Stimulated activated CD4-positive, alpha-beta T cell treated with anti-CD3 and anti-CD28 coated beads, TNF-alpha, amount 100 ng/mL, for 4 hours (primary cell): ENCODE measurements at regions not wholly inside any gene's neighbourhood (a gene's known extent, or its start where the extent isn't known, plus 50 kb on each side); places are given as distances from the start of the nearest gene placed in this dataset.

Experiments used
- DNase-seq, 3 experiments: peaks; one replicate each; pipeline ENCODE4 v3.0.0-alpha.2; 2020; ENCODE audit warnings: low read depth in 3 of 3

DNA sequence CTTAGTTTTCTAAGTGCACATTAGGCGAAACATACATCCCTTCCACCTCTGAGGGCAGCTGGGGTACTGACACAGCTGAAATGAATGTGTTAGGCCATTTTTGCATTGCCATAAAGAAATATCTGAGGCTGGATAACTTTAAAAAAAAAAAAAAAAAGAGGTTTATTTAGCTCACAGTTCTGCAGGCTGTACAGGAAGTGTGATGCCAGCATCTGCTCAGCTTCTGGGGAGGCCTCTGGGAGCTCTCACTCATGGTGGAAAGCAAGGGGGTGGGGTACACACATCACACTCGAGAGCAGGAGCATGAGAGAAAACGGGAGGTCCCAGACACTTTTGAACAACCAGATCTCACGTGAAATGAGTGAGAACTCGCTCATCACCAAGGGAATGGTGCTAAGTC, 158.1 kb downstream of the PSMG1 start:
- DNase-seq: no peak

DNA sequence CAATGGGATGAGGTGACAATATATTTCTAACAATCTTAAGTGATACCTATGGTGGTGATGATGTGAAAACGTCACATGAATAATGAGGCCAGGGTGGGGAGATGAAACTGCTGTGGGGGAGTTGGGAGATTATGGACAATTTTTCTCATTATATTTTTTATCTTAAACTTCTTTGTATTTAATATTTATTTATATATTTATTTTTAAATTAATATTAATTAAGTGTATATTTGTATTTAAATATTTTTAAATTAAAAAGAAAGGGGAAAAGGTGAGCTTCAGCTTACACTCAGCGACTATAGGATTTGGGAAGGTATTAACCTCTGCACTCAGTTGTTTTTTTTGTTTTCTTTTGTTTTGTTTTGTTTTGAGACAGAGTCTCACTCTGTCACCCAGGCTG, 158.7 kb downstream of the PSMG1 start:
- no peak for DNase-seq

- DNase-seq: no peak
Observed at GRCh38 chr21:39022863-39023693, 160.2 kb downstream of the PSMG1 start.

- no peak for DNase-seq
Observed at GRCh38 chr21:39022466-39022862, 160.8 kb downstream of the PSMG1 start.

- no peak for DNase-seq
Observed at GRCh38 chr21:39022035-39022434, 161.2 kb downstream of the PSMG1 start.

- DNase-seq: no peak
Observed at GRCh38 chr21:39021478-39021832, 161.8 kb downstream of the PSMG1 start.

- DNase-seq: no peak
Observed at GRCh38 chr21:39020751-39021477, 162.3 kb downstream of the PSMG1 start.

DNA sequence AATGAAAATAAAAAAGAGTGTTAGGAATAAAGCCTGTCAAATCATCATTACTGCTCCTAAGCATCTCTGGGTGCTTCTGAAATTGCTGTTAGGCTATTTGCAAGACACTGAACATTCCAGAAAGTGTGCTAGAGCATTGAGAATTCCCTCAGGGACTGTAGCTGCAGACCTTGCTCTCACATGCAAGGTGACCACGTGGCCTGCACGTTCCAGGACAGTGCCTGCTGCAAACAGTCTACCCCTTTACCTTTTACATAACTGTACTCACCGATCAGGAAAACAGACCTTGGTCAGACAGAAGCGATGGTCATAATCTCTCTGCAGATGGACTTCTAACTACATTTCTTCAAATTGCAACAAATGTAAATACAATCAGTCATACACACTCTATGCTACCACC, 164.5 kb downstream of the PSMG1 start:
- no peak for DNase-seq

DNA sequence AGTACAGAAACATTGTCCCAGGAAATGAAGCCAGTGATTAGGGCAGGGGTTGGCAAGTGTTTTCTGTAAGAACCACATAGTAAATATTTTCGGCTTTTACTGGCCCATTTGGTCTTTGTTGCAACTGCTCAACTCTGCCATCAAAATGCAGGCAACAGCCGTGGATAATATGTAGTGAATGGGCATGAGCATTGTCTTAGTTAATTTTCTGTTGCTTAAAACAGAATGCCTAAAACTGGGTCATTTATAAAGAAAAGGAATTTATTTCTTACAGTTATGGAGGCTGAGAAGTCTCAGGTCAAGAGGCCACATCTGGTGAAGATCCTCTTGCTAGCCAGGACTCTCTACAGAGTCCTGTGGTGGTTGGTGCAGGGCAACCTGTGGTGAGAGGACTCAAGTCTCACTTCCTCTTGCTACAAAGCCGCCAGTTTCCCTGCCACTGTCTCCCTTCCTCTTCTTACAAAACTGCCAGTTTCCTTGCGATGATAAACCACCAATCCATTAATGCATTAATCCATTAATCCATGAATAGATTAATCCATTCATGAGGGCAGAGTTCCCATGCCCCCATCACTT, 166.4 kb downstream of the PSMG1 start:
- DNase-seq: no peak

DNA sequence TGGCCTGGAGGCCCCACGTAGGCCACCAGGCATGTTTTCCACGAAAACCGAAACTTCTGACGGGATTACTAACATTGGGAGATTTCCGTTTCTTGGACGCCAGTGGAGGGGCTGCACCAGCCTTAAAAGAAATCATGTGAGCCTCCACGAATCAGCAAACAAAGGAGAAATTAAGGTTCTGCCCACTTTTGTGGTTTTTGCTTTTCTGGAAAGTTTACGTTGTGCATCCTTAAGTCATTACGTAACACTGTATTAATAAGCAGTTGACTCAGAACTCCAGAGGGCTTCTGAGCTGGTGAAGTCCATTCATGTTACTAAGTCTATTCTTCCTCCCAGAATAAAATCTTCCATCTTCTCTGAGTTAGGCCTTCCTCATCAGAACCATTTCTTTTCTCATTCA, 168.5 kb downstream of the PSMG1 start:
- DNase-seq: no peak

DNA sequence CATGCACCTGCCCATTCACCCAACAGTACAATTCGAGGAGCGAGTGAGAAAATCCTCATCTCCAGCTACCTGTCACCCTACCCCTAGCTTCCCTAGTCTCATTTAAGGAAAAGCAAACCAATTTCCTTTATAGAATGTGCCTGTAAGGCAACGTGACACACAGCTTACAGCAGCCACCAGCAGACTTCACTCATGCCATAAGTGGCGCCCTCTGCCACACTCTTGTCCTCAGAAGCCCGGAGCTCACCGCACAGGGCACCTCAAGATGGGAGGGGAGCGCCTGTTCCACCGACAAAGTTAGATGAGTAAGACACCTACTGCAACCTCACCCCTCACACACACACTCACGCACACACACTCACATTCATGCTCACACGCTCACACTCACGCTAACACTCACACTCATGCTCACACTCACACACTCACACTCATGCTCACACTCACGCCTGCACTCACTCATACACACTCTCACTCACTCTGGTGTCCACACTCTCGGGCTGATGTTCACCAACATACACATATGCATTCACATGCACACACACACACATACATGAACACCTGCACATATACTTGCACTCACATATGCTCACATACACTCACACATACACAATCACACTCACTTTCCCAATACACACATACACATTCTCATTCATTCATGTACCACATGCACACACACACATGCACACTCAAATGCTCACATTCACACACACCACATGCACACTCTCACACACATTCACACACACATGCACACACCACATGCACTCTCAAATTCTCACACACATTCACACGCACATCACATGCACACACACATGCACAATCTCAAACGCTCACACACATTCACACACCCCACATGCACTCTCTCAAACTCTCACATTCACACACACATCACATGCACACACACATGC, 170.7 kb downstream of the PSMG1 start:
- DNase-seq: no peak

DNA sequence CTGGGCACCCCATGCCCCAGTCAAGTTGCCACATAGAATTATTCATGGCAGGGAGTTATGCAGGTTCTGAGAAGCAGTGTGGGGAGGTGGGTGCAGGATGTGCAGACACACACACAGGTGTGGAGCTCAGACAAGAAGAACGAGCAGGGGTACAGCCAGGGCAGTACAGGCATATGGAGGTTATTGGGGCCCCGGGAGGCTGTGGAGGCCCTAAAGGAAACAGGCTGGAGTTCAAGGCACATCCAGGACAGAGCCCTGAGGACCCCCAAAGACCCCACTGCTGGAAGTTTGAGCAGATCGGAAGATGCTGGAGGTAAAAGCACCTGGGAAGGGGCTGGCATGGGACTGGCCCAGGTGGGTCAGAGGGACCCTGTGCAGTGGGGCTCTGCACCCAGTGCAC, 171.3 kb downstream of the PSMG1 start:
- no peak for DNase-seq

- DNase-seq: no peak
Observed at GRCh38 chr21:39010629-39011404, 172.4 kb downstream of the PSMG1 start.

GRCh38 chr21:39009587-39010225, 173.5 kb downstream of the PSMG1 start:
- DNase-seq: no peak

DNA sequence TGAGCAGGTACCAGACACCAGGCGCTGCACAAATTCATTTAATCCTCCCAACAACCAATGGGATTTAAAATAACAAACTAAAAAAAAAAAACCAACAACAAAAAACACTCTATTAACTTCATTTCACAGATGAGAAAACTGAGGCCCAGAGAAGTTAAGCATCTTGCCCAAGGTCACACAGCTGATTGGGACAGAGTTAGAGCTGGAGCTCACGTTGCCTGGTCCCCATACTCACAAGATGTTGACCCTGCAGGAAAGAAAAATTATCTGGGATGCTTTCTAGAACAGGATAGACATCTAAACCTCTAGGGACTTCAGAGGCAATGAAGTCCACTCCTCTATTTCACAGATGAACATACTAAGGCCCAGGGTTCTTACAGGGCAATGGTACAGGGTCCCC, 175.3 kb downstream of the PSMG1 start:
- DNase-seq: no peak

DNA sequence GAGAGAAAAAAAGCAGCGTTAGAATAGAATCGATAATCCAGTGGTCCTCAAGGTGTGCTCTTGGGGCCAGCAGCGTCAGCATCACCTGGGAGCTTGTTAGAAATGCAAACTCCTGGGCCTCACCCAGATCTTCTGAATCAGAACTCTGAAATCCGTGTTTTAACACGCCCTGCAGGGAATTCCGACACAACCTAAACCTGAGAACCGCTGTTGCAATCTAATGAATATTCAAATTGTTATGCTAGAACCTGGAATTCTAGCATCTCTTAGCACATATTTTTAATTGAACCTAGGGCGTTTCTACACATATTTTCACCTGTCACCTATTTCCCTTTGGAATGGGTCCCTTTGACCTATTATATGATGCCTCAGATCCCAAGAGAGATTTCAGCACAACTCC, 175.7 kb downstream of the PSMG1 start:
- DNase-seq: no peak

- no peak for DNase-seq
Observed at GRCh38 chr21:39006571-39007311, 176.5 kb downstream of the PSMG1 start.

DNA sequence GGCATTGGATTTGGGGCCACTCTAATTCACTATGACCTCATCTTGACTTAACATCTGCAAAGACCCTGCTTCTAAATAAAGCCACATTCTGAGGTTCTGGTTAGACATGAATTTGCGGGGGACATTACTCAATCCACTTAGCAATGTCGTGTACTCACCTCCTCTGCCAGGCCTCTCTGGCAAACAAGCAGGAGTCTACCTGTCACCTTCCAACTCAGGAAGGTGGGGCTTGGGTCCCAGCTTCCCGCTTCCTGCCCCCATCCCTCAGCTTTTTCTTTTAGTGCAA, 177.8 kb downstream of the PSMG1 start:
- DNase-seq: no peak

DNA sequence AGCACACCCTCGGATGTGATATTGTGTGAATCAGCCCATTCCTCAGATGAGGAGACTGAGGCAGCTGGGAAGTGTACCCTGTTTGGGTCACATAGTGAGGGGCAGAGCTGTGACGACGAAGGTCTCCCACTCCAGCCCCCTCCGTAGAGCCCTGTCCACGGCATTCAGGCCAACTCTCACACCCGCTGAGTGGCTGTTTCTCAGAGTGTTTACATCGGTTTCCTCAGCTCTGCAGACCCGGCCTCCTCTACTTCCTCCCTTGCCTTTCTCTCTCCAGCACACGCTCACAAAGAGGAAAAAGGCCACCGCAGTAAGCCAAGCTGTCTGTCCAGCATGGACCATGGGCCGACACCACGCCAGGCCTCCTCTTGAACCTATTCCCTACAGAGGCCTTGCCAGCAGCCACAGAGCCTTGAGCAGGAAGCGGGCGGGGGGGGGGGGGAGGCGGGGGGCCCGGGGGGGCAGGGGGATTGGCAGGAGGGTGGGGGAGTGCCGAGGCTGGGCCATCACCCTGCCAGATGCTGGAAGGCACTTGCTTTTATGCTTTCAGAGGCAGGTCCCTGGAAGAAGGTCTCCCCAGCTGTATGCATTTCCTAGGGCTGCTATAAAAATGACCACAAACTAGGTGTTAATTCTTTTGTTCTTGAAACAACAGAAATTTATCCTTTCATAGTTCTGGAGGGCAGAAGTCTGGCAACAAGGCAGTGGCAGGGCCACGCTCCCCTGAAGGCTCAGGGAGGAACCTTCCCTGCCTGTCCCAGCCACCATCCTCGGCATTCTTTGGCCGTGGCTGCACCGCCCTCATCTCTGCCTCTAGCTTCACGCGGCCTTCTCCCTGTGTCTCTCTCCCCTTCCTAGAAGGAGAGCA, 178.4 kb downstream of the PSMG1 start:
- DNase-seq: no peak
